GM19328 (cell line): ENCODE measurements at regions not wholly inside any gene's neighbourhood (a gene's known extent, or its start where the extent isn't known, plus 50 kb on each side); places are given as distances from the start of the nearest gene placed in this dataset.
"Not testable (repeated sequence)": the region's sequence is repeated elsewhere in the genome, so short reads cannot be mapped to it uniquely, and the experiment has no call there.

ENCODE experiments used
- ATAC-seq: cut with Tn5 transposase; IDR thresholded peaks from one replicate; pipeline ENCODE4 v1.9.1; 2021; ENCODE audit warnings: mild to moderate bottlenecking, moderate library complexity; ENCODE audit not compliant: unreplicated experiment

GRCh38 chr18:56445422-56445821 is 193.0 kb downstream of the TXNL1 start:
- ATAC-seq = no peak

- no peak for ATAC-seq
Observed at GRCh38 chr18:56444201-56444600, 194.2 kb downstream of the TXNL1 start.

- no peak for ATAC-seq
Observed at GRCh38 chr18:56443166-56443907, 195.1 kb downstream of the TXNL1 start.

GRCh38 chr18:56438480-56438879 is 199.9 kb downstream of the TXNL1 start:
- ATAC-seq = not testable (repeated sequence)

- no peak for ATAC-seq
Observed at GRCh38 chr18:56436651-56437050, 201.7 kb downstream of the TXNL1 start.

GRCh38 chr18:56433919-56434318 is 204.5 kb downstream of the TXNL1 start:
- no peak for ATAC-seq

GRCh38 chr18:56431551-56431950 is 206.8 kb downstream of the TXNL1 start:
- ATAC-seq = no peak

- no peak for ATAC-seq
Observed at GRCh38 chr18:56423626-56424025, 214.8 kb downstream of the TXNL1 start.

GRCh38 chr18:56421647-56422046 is 216.7 kb downstream of the TXNL1 start:
- no peak for ATAC-seq

- ATAC-seq = not testable (repeated sequence)
Observed at GRCh38 chr18:56420868-56421267, 217.5 kb downstream of the TXNL1 start.

- no peak for ATAC-seq
Observed at GRCh38 chr18:56414357-56414756, 224.0 kb downstream of the TXNL1 start.

GRCh38 chr18:56413862-56414261 is 224.5 kb downstream of the TXNL1 start:
- no peak for ATAC-seq

GRCh38 chr18:56412951-56413350 is 225.4 kb downstream of the TXNL1 start:
- no peak for ATAC-seq

- ATAC-seq = no peak
Observed at GRCh38 chr18:56409736-56410135, 228.7 kb downstream of the TXNL1 start.

GRCh38 chr18:56407646-56408180 is 230.7 kb downstream of the TXNL1 start:
- no peak for ATAC-seq

- ATAC-seq = no peak
Observed at GRCh38 chr18:56402872-56403516, 235.4 kb downstream of the TXNL1 start.

- no peak for ATAC-seq
Observed at GRCh38 chr18:56393870-56394269, 244.5 kb downstream of the TXNL1 start.

GRCh38 chr18:56391931-56392590 is 246.3 kb downstream of the TXNL1 start:
- ATAC-seq = no peak

- no peak for ATAC-seq
Observed at GRCh38 chr18:56390626-56391025, 247.8 kb downstream of the TXNL1 start.

- no peak for ATAC-seq
Observed at GRCh38 chr18:56389190-56389589, 249.2 kb downstream of the TXNL1 start.

- ATAC-seq = no peak
Observed at GRCh38 chr18:56388571-56388970, 249.8 kb downstream of the TXNL1 start.

GRCh38 chr18:56386856-56387255 is 251.5 kb downstream of the TXNL1 start:
- ATAC-seq = no peak
